ENCODE measurements at regions not wholly inside any gene's neighbourhood (a gene's known extent, or its start where the extent isn't known, plus 50 kb on each side); places are given as distances from the start of the nearest gene placed in this dataset.

- TF ChIP-seq CTCF (IDR thresholded peaks at IDR 0.05) = no peak
- no peak for TF ChIP-seq POLR2AphosphoS5 (IDR thresholded peaks at IDR 0.05)
Measured at GRCh38 chr2:49369650-49370049, 215.3 kb upstream of the FSHR start.
